ENCODE measurements at regions not wholly inside any gene's neighbourhood (a gene's known extent, or its start where the extent isn't known, plus 50 kb on each side); places are given as distances from the start of the nearest gene placed in this dataset.

DNA sequence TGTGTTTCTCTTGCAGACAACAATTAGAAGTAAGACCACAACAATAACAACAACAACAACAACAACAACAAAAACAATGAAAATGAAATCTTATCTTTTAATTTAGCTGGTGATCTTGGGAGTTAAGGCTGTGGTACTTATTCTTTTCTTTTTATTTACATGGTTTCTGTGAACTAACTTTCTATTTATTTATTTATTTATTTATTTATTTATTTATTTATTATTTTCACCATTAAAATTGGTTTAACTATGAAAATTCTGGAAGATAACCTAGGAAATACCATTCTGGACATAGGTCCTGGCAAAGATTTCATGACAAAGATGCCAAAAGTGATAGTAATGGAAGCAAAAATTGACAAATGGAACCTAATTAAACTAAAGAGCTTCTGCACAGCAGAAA, 102.5 kb upstream of the PNPT1 start:
- TF ChIP-seq POLR2AphosphoS5 (IDR thresholded peaks at IDR 0.05) (no peak), POLR2A (IDR thresholded peaks at IDR 0.05) (no peak)
- TF ChIP-seq, protein P1, sequence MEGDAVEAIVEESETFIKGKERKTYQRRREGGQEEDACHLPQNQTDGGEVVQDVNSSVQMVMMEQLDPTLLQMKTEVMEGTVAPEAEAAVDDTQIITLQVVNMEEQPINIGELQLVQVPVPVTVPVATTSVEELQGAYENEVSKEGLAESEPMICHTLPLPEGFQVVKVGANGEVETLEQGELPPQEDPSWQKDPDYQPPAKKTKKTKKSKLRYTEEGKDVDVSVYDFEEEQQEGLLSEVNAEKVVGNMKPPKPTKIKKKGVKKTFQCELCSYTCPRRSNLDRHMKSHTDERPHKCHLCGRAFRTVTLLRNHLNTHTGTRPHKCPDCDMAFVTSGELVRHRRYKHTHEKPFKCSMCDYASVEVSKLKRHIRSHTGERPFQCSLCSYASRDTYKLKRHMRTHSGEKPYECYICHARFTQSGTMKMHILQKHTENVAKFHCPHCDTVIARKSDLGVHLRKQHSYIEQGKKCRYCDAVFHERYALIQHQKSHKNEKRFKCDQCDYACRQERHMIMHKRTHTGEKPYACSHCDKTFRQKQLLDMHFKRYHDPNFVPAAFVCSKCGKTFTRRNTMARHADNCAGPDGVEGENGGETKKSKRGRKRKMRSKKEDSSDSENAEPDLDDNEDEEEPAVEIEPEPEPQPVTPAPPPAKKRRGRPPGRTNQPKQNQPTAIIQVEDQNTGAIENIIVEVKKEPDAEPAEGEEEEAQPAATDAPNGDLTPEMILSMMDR (IDR thresholded peaks at IDR 0.05 in 8 of 11, conservative IDR thresholded peaks at IDR 0.05 in 3 of 11): no peak
